Spleen (tissue), 7 donors: ENCODE measurements at regions not wholly inside any gene's neighbourhood (a gene's known extent, or its start where the extent isn't known, plus 50 kb on each side); places are given as distances from the start of the nearest gene placed in this dataset.

Experiments
- CTCF ChIP-seq, 11 experiments: fragments of 200-600 bp in 7 of 11; fragments of 450-650 bp in 4 of 11; sonication (generic) in 4 of 11; IDR thresholded peaks in 8 of 11; conservative IDR thresholded peaks in 3 of 11; 1 replicate in 7 of 11; 2 replicates in 4 of 11; pipeline versions ENCODE4 v1.4.0 to v1.8.0; 2016 to 2021; ENCODE audit warnings: antibody characterized with exemption in 11 of 11, inconsistent platforms in 4 of 11, mild to moderate bottlenecking in 1 of 11
- POLR2A ChIP-seq, 3 donors: fragments of 450-650 bp; IDR thresholded peaks; one replicate each; pipeline ENCODE4 v1.5.1; 2017; ENCODE audit warnings: antibody characterized with exemption in 3 of 3, mild to moderate bottlenecking in 1 of 3
- POLR2AphosphoS5 ChIP-seq, 3 donors: sonication (generic); formaldehyde crosslinking; IDR thresholded peaks; one replicate each; pipeline ENCODE4 v1.5.1; 2017; ENCODE audit warnings: antibody characterized with exemption in 3 of 3
- donor health status: DM: no; HTN: no; CAD: no; lungs with moderate emphysema.
- donor health status: DM: no; HTN: no; CAD: no.
- donor health status: DM: no; HTN: no; CAD: no.

- TF ChIP-seq POLR2A (IDR thresholded peaks at IDR 0.05): no peak
- TF ChIP-seq CTCF (IDR thresholded peaks at IDR 0.05 in 8 of 11, conservative IDR thresholded peaks at IDR 0.05 in 3 of 11): no peak
- TF ChIP-seq POLR2AphosphoS5 (IDR thresholded peaks at IDR 0.05): no peak
Measured at GRCh38 chr7:131957338-131958020, 401.1 kb upstream of the PODXL start.
